GM10248 (cell line): ENCODE measurements at regions not wholly inside any gene's neighbourhood (a gene's known extent, or its start where the extent isn't known, plus 50 kb on each side); places are given as distances from the start of the nearest gene placed in this dataset.

ENCODE experiments used
- CTCF ChIA-PET: fragments of 300-600 bp; sonication (Branson Sonifier 250); formaldehyde crosslinking; extraction: SDS; loops from one replicate; lab custom pipeline; 2021; ENCODE audit warnings: antibody characterized with exemption; lab: Yijun Ruan, JAX
- POLR2A ChIA-PET: fragments of 350-650 bp; sonication (Branson Sonifier 250); formaldehyde crosslinking; extraction: SDS; loops from one replicate; lab custom pipeline; 2020; ENCODE audit warnings: antibody characterized with exemption; lab: Yijun Ruan, JAX
- DNase-seq: peaks from one replicate; pipeline ENCODE4 v3.0.0; 2012; ENCODE audit errors: extremely low spot score
- TF ChIP-seq, protein P1 (sequence below): IDR thresholded peaks from 2 replicates; pipeline ENCODE4 v1.5.1; 2012; ENCODE audit warnings: mild to moderate bottlenecking, low read depth; ENCODE audit errors: extremely low read depth, missing control alignments, control extremely low read depth

DNA sequence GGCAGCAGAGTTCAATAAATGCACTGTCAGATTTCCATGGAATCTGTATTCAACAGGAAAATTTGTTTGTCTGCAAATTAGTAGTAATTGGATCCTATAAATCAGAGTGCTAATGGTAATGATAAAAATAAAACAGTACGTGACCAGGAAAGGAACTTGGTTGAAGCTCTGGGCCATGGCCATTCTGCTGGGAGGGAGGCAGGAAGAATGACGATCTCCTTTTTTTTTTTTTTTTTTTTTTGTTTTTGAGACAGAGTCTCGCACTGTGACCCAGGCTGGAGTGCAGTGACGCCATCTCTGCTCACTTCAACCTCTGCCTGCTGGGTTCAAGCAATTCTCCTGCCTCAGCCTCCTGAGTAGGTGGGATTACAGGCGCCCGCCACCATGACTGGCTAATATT is 94.8 kb upstream of the SEC11C start:
- ChIA-PET POLR2A (no interaction called here), CTCF (no interaction called here)
- TF ChIP-seq, protein P1, sequence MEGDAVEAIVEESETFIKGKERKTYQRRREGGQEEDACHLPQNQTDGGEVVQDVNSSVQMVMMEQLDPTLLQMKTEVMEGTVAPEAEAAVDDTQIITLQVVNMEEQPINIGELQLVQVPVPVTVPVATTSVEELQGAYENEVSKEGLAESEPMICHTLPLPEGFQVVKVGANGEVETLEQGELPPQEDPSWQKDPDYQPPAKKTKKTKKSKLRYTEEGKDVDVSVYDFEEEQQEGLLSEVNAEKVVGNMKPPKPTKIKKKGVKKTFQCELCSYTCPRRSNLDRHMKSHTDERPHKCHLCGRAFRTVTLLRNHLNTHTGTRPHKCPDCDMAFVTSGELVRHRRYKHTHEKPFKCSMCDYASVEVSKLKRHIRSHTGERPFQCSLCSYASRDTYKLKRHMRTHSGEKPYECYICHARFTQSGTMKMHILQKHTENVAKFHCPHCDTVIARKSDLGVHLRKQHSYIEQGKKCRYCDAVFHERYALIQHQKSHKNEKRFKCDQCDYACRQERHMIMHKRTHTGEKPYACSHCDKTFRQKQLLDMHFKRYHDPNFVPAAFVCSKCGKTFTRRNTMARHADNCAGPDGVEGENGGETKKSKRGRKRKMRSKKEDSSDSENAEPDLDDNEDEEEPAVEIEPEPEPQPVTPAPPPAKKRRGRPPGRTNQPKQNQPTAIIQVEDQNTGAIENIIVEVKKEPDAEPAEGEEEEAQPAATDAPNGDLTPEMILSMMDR = no peak
- no peak for DNase-seq

DNA sequence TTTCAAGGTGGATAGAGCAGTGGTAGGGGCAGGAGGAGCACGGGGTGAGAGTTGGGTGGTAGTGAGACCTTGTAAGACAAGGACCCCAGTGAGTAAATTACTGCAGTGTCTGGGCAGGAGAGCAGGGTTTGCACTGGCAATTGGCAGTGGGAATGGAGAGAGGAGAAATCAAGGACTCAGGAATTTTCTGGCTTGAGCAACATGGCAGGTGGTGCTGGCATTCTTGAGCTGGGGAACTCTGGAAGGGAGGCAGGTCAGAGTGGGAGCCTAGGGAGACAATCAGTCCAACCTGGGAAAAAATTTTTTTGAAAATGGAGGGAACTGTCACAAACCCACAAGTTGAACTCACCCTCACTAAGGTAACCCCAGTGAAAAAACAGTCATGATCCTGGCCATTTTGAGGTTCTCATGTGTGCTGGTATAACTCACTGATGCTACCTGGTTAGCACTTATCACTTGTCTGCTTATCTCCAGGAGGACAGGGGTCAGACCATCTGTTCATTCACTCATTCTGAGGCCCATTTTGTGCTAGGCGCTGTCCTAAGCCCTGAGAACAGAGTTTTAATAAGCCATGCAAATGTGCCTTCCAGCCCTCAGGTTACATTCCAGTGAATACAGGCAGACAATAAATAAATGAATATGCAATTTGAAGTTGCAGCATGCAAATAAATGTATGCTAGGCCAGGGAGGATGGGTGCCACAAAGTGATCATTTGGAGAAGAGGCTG is 92.2 kb upstream of the SEC11C start:
- DNase-seq = no peak
- CTCF ChIA-PET = interaction anchor here (1.1 to 1.2 kb wide), 2 partner anchors 9 to 40 kb away, joined by 3 read pairs; no protein-coding TSS in a partner anchor
- POLR2A ChIA-PET = interaction anchor here (0.6 kb wide), 1 partner anchor 11 kb away, joined by 5 read pairs; no protein-coding TSS in a partner anchor
- TF ChIP-seq, protein P1 = no peak

DNA sequence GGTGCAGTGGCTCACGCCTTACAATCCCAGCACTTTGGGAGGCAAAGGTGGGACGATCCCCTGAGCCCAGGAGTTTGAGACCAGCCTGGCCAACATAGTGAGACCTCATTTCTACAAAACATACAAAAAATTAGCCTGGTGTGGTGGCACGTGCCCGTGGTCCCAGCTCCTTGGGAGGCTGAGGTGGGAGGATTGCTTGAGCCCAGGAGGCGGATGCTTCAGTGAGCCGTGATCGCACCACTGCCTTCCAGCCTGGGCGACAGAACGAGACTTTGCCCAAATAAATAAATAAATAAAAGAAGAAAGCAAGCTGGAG is 91.7 kb upstream of the SEC11C start:
- DNase-seq = no peak
- ChIA-PET POLR2A (no interaction called here), CTCF (no interaction called here)
- TF ChIP-seq, protein P1 = no peak

DNA sequence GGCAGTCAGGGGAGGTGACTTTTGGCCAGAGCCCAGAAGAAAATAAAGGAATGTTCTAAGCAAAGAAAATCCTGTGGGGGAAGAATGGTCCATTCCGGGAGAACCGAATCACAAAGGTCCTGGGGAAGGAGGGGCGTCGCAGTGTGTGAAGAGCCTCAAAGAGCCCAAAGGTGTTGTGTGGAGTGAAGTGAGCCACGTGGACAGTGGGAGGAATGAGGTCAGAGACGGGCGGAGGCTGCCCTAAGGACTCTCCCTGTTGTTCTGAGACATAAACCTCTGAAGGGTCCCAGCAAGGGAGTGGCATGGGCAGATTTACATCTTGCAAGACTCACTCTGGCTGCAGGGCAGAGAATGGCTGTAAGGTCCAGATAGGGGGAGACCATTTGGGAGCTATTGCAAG is 91.3 kb upstream of the SEC11C start:
- TF ChIP-seq, protein P1 = no peak
- CTCF ChIA-PET = interaction anchor here (1.0 kb wide), 1 partner anchor 12 kb away, joined by 3 read pairs; no protein-coding TSS in a partner anchor
- POLR2A ChIA-PET = no interaction called here
- no peak for DNase-seq

DNA sequence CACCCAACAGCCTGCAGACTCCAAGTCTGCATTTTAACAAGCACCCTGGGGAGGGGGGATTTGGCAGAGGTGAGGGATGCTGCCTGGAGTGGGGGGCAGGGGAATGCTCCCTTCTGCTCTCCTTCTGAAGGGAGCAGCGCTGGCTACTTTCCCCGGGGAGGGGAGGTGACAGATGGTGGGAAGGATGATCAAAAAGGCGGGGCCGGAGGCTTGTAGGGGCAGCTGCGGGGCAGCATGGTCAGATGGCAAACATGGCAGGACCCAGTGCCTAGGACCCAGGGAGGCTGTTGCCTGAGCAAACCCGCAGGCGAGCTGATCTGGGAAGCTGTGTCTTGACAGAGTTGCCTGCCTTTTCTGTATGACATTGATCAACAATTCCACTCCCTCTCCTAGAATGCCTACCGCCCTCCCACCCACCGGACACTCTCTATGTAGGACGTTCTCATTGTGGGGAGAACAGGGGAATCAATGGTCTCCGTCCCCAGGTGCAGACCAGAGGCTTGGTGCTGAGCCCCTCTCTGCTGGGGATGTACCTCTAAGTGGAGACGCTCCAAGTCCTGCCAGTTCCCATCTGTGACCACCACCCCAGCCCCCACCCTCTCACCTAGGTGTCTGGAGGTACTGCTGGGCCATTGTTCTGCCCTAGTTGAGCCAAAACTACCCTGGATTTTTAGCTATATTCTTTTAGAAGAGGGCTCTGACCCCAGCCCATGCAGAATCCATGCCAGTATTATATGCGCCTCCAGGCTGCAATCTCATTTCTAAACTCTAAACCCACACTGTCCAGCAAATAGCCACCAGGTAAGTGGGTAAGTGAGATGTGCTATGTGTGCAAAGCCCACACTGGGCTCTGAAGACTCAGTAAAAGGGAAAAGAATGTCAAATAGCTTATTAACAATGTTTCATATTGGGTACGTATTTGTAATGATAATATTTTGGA is 89.7 kb upstream of the SEC11C start:
- POLR2A ChIA-PET = no interaction called here
- TF ChIP-seq, protein P1 = no peak
- DNase-seq = no peak
- CTCF ChIA-PET = interaction anchor here (0.6 to 1.0 kb wide), 4 partner anchors 10 to 268 kb away, joined by 3 to 4 read pairs (median 3); no protein-coding TSS in a partner anchor

DNA sequence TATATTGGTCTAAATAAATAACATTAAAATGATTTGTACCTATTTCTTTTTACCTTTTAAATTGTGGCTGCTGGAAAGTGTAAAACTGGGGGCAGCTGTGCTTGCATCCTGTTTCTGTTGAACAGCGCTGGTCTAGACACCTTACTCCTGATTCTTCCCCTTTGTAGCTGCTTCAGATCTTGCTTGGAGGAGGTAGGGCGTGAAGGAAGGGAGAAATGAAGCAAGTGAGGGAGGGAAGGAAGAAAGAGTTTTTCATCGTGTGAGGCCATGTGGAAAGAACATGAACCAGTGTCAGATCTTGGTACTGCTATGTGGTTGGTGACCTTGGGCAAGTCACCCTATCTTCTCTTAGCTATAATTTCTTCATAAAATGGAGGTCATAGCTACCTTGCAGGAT is 89.0 kb upstream of the SEC11C start:
- DNase-seq = no peak
- TF ChIP-seq, protein P1 = no peak
- CTCF ChIA-PET = interaction anchor here (0.6 to 1.1 kb wide), 3 partner anchors 20 to 269 kb away, joined by 3 to 4 read pairs (median 3); no protein-coding TSS in a partner anchor
- POLR2A ChIA-PET = no interaction called here
